OCI-LY7 (cell line): ENCODE measurements at regions not wholly inside any gene's neighbourhood (a gene's known extent, or its start where the extent isn't known, plus 50 kb on each side); places are given as distances from the start of the nearest gene placed in this dataset.

Experiments
- BruUV-seq: library from RNA; stranded (reverse); fragments of 400-500 nt; replicated peaks from 2 replicates; lab custom pipeline; 2021; lab: Mats Ljungman, UMichigan
- CTCF ChIA-PET: fragments of 300-600 bp; sonication (Branson Sonifier 250); formaldehyde crosslinking; loops from one replicate; lab custom pipeline; 2022; ENCODE audit warnings: antibody characterized with exemption; ENCODE audit not compliant: unreplicated experiment; lab: Charles Lee
- POLR2A ChIA-PET: fragments of 300-600 bp; sonication (Branson Sonifier 250); formaldehyde crosslinking; loops from one replicate; lab custom pipeline; 2022; ENCODE audit warnings: antibody characterized with exemption; lab: Charles Lee
- DNase-seq: peaks from one replicate; pipeline ENCODE4 v3.0.0-alpha.2; 2015; ENCODE audit warnings: low spot score
- H2AFZ ChIP-seq: fragments of 200-600 bp; sonication (generic), shearing (Covaris generic); 2 replicates; pipeline ENCODE4 v1.6.1; 2014; ENCODE audit warnings: mild to moderate bottlenecking, antibody characterized with exemption, low read length, moderate library complexity
- H3K27ac ChIP-seq: fragments of 200-600 bp; sonication (generic); 2 replicates; pipeline ENCODE4 v1.5.1; 2014; ENCODE audit warnings: mixed run types, low read depth, mild to moderate bottlenecking, moderate library complexity, low read length, inconsistent platforms; ENCODE audit not compliant: poor library complexity, severe bottlenecking
- H3K36me3 ChIP-seq: fragments of 200-600 bp; sonication (generic); 2 replicates; pipeline ENCODE4 v1.6.1; 2014; ENCODE audit warnings: mild to moderate bottlenecking, antibody characterized with exemption, low read length, moderate library complexity, mixed read lengths; ENCODE audit not compliant: insufficient read depth
- H3K4me1 ChIP-seq: fragments of 200-600 bp; sonication (generic); 2 replicates; pipeline ENCODE4 v1.5.1; 2014; ENCODE audit warnings: mild to moderate bottlenecking, low read length; ENCODE audit not compliant: insufficient read depth, poor library complexity, severe bottlenecking
- H3K4me2 ChIP-seq: fragments of 200-600 bp; sonication (generic); 2 replicates; pipeline ENCODE4 v1.6.1; 2014; ENCODE audit warnings: mild to moderate bottlenecking, low read length
- H3K4me3 ChIP-seq: fragments of 200-600 bp; sonication (generic); 2 replicates; pipeline ENCODE4 v1.5.1; 2014; ENCODE audit warnings: mild to moderate bottlenecking, low read depth, low read length; ENCODE audit not compliant: poor library complexity, severe bottlenecking
- H3K79me2 ChIP-seq: fragments of 200-600 bp; sonication (generic); 2 replicates; pipeline ENCODE4 v1.6.1; 2016; ENCODE audit warnings: low read depth, mild to moderate bottlenecking, low read length, moderate library complexity, mixed read lengths; ENCODE audit not compliant: insufficient read depth
- H3K9me2 ChIP-seq: fragments of 200-600 bp; sonication (generic); 2 replicates; pipeline ENCODE4 v1.6.1; 2016; ENCODE audit warnings: mild to moderate bottlenecking, low read length, mixed read lengths; ENCODE audit not compliant: insufficient read depth
- H3K9me3 ChIP-seq: fragments of 200-600 bp; sonication (generic); 2 replicates; pipeline ENCODE4 v1.6.1; 2014; ENCODE audit warnings: mild to moderate bottlenecking, mixed run types, low read length, mixed read lengths
- H4K20me1 ChIP-seq: fragments of 200-600 bp; sonication (generic); 2 replicates; pipeline ENCODE4 v1.6.1; 2014; ENCODE audit warnings: mild to moderate bottlenecking, antibody characterized with exemption, low read length, moderate library complexity, mixed read lengths; ENCODE audit not compliant: insufficient read depth
- EZH2phosphoT487 ChIP-seq: fragments of 200-600 bp; sonication (generic); IDR thresholded peaks from 2 replicates; pipeline ENCODE4 v1.6.1; 2018; ENCODE audit warnings: low read depth, borderline replicate concordance, mild to moderate bottlenecking, mixed run types, antibody characterized with exemption, low read length, moderate library complexity, mixed read lengths
- intact Hi-C: fragments of 100-400 bp; cut with micrococcal nuclease; formaldehyde crosslinking; loops from one replicate; pipeline ENCODE4 v1.10.0; 2022; ENCODE audit not compliant: unreplicated experiment
- TF ChIP-seq, protein P1 (sequence below): fragments of 200-600 bp; sonication (generic); conservative IDR thresholded peaks from 2 replicates; pipeline ENCODE4 v1.5.1; 2014; ENCODE audit warnings: mild to moderate bottlenecking, antibody characterized with exemption, low read length, moderate library complexity, mixed read lengths

- CTCF ChIA-PET: no interaction called here
- Histone ChIP-seq H3K4me1 (no peaks in the 10 kb centered on the region), H4K20me1 (no peaks in the 10 kb centered on the region), H3K36me3 (no peaks in the 10 kb centered on the region), H2AFZ (no peak overlapping the region), H3K27ac (no peak overlapping the region), H3K9me2 (no peaks in the 10 kb centered on the region), H3K79me2 (no peaks in the 10 kb centered on the region), H3K4me2 (no peak overlapping the region), H3K9me3 (no peaks in the 10 kb centered on the region), H3K4me3 (no peak overlapping the region)
- no peak for TF ChIP-seq EZH2phosphoT487
- TF ChIP-seq, protein P1, sequence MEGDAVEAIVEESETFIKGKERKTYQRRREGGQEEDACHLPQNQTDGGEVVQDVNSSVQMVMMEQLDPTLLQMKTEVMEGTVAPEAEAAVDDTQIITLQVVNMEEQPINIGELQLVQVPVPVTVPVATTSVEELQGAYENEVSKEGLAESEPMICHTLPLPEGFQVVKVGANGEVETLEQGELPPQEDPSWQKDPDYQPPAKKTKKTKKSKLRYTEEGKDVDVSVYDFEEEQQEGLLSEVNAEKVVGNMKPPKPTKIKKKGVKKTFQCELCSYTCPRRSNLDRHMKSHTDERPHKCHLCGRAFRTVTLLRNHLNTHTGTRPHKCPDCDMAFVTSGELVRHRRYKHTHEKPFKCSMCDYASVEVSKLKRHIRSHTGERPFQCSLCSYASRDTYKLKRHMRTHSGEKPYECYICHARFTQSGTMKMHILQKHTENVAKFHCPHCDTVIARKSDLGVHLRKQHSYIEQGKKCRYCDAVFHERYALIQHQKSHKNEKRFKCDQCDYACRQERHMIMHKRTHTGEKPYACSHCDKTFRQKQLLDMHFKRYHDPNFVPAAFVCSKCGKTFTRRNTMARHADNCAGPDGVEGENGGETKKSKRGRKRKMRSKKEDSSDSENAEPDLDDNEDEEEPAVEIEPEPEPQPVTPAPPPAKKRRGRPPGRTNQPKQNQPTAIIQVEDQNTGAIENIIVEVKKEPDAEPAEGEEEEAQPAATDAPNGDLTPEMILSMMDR: no peak
- POLR2A ChIA-PET: interaction anchor here (0.6 kb wide), 1 partner anchor 10 kb away, joined by 3 read pairs; no protein-coding TSS in a partner anchor
- no peak for DNase-seq
- no TSS peak for BruUV-seq
- intact Hi-C loops: no loop called here
Observed at GRCh38 chr3:30124435-30125370, 481.7 kb upstream of the TGFBR2 start.

DNA sequence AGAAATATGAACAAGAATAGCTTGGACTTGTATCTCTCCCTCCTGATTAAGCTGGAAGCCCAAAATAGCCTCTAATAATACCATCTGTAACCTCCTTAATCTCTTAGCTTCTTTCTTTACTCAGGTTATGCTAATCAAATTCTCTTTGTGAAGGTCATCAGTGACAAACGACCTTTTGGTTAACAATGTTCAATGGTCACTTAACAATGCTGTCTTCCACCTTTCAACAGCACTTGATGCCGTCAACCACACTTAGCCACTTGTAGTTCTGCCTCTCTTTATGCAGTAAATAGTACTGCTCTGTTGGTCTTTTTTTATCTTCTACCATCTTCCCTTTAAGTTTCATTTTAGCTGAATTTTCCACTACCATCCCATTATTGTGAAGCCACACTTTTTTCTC is 476.6 kb upstream of the TGFBR2 start:
- Histone ChIP-seq H2AFZ (no peak overlapping the region), H3K9me2 (no peaks in the 10 kb centered on the region), H3K4me2 (no peak overlapping the region), H4K20me1 (no peaks in the 10 kb centered on the region), H3K4me1 (no peaks in the 10 kb centered on the region), H3K4me3 (no peak overlapping the region), H3K27ac (no peak overlapping the region), H3K79me2 (no peaks in the 10 kb centered on the region), H3K36me3 (no peaks in the 10 kb centered on the region), H3K9me3 (no peaks in the 10 kb centered on the region)
- no TSS peak for BruUV-seq
- CTCF ChIA-PET: no interaction called here
- no peak for DNase-seq
- intact Hi-C loops: no loop called here
- TF ChIP-seq, protein P1: no peak
- no peak for TF ChIP-seq EZH2phosphoT487
- POLR2A ChIA-PET: no interaction called here

- H3K27ac ChIP-seq: no peak overlapping the region
- no TSS peak for BruUV-seq
- H3K9me3 ChIP-seq: no peaks in the 10 kb centered on the region
- H3K4me3 ChIP-seq: no peak overlapping the region
- H3K4me2 ChIP-seq: no peak overlapping the region
- CTCF ChIA-PET: no interaction called here
- H3K9me2 ChIP-seq: no peaks in the 10 kb centered on the region
- TF ChIP-seq EZH2phosphoT487: no peak
- TF ChIP-seq, protein P1: no peak
- H3K79me2 ChIP-seq: no peaks in the 10 kb centered on the region
- POLR2A ChIA-PET: no interaction called here
- DNase-seq: no peak
- no peaks in the 10 kb centered on the region for H3K4me1 ChIP-seq
- no peaks in the 10 kb centered on the region for H3K36me3 ChIP-seq
- intact Hi-C loops: no loop called here
- no peak overlapping the region for H2AFZ ChIP-seq
- no peaks in the 10 kb centered on the region for H4K20me1 ChIP-seq
Observed at GRCh38 chr3:30130391-30130790, 476.0 kb upstream of the TGFBR2 start.
